AG09309 (cell line): ENCODE measurements at regions not wholly inside any gene's neighbourhood (a gene's known extent, or its start where the extent isn't known, plus 50 kb on each side); places are given as distances from the start of the nearest gene placed in this dataset.
"Not testable (repeated sequence)": the region's sequence is repeated elsewhere in the genome, so short reads cannot be mapped to it uniquely, and the experiment has no call there.

ENCODE experiments used
- DNase-seq: peaks from one replicate; pipeline ENCODE4 v3.0.0-alpha.2; 2010; ENCODE audit warnings: low read depth
- H3K4me3 ChIP-seq: 2 replicates; pipeline ENCODE4 v1.5.1; 2011; ENCODE audit warnings: mild to moderate bottlenecking, low read depth, low read length, moderate library complexity; ENCODE audit not compliant: control insufficient read depth
- TF ChIP-seq, protein P1 (sequence below): IDR thresholded peaks from 2 replicates; pipeline ENCODE4 v1.5.1; 2011; ENCODE audit warnings: mild to moderate bottlenecking, low read depth, low read length, inconsistent platforms; ENCODE audit not compliant: insufficient read depth, control insufficient read depth; ENCODE audit errors: missing control alignments

GRCh38 chr5:104347119-104347708 lies 784.6 kb upstream of the NUDT12 start:
- DNase-seq: no peak

GRCh38 chr5:104345222-104346016 lies 782.8 kb upstream of the NUDT12 start:
- no peak for DNase-seq
- TF ChIP-seq, protein P1, sequence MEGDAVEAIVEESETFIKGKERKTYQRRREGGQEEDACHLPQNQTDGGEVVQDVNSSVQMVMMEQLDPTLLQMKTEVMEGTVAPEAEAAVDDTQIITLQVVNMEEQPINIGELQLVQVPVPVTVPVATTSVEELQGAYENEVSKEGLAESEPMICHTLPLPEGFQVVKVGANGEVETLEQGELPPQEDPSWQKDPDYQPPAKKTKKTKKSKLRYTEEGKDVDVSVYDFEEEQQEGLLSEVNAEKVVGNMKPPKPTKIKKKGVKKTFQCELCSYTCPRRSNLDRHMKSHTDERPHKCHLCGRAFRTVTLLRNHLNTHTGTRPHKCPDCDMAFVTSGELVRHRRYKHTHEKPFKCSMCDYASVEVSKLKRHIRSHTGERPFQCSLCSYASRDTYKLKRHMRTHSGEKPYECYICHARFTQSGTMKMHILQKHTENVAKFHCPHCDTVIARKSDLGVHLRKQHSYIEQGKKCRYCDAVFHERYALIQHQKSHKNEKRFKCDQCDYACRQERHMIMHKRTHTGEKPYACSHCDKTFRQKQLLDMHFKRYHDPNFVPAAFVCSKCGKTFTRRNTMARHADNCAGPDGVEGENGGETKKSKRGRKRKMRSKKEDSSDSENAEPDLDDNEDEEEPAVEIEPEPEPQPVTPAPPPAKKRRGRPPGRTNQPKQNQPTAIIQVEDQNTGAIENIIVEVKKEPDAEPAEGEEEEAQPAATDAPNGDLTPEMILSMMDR: no peak
- H3K4me3 ChIP-seq: no peak overlapping the region

More at GRCh38 chr5:104347119-104347708, 784.6 kb upstream of the NUDT12 start:
- TF ChIP-seq, protein P1: no peak
- no peak overlapping the region for H3K4me3 ChIP-seq

DNA sequence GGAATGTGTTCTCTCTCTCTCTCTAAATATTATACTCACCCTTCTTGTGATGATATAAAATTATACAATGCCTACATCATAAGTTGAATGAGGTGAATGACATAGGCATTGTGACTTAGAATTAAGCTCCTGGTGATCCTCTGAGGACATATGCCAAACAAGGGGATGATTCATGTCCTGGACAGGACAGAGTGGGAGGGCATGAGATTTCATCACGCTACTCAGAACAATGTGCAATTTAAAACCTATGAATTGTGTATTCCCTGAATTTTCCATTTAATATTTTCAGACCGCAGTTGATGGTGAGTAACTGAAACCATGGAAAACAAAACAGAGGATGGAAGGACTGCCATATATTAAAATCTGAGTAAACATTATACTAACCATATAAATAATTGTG lies 782.2 kb upstream of the NUDT12 start:
- no peak overlapping the region for H3K4me3 ChIP-seq
- no peak for DNase-seq
- TF ChIP-seq, protein P1: no peak

DNA sequence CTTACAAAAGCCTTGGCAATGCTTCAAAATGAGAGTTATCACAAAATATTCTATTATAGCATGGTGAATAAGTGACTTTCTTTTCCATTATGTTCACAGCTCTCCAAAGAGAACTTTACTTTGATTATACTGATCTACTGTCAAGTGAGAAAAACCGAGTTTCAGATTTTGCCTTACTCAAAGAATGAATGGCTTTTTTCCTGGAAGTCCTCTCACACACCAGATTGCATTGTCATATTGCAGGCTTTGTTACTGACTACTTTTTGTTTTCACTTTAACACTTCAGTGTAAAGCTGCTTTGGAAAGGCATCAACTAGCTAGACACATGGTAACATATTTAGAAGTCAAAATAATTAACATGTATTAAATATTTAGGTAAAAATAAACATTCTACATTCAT lies 765.2 kb upstream of the NUDT12 start:
- H3K4me3 ChIP-seq: no peak overlapping the region
- DNase-seq: no peak
- TF ChIP-seq, protein P1: no peak

DNA sequence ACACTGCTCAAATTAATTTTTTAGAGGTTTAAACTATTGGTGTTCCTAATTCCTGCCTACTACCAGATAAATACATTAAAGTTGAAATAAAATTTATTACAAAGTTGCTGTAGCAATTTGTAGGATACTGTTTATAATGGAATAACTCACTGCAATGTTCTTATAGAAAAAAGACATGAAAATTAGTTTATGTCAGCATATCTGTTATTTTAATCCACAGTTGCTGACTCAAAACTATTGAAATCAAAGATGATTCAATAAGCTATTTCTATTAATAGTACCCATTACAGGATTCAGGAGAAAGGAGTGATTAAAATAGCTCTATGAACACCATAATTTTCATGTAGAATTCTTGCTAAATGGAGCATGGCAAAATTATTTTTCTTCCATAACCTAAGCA lies 764.4 kb upstream of the NUDT12 start:
- no peak overlapping the region for H3K4me3 ChIP-seq
- TF ChIP-seq, protein P1: no peak
- DNase-seq: no peak

GRCh38 chr5:104325356-104325755 lies 762.8 kb upstream of the NUDT12 start:
- no peak for DNase-seq
- TF ChIP-seq, protein P1: no peak
- H3K4me3 ChIP-seq: no peak overlapping the region

- not testable (repeated sequence) for DNase-seq, H3K4me3 ChIP-seq
These were observed 754.1 kb upstream of the NUDT12 start for GRCh38 chr5:104316676-104317075.
